ENCODE measurements at regions not wholly inside any gene's neighbourhood (a gene's known extent, or its start where the extent isn't known, plus 50 kb on each side); places are given as distances from the start of the nearest gene placed in this dataset.

DNA sequence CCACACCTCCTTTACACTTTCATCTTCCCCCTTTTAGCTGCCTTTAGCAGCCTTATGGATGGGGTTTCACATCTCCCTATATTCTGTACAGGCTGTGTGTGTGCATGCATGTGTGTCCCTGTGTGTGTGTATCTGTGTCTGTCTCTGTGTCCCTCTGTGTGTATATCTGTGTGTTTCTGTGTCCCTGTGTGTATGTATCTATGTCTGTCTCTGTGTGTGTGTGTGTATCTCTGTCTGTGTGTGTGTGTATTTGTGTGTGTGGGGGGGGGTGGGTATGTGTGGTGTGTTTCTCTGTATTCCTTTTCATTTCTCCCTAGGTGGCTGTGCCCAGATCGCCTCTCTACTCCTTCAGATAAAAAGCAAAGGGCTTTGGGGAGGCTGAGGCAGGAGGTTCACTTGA is 52.2 kb upstream of the CD83 start:
- POLR2A ChIA-PET = no interaction called here
- no peaks in the 10 kb centered on the region for H3K9me3 ChIP-seq
- DNase-seq = no peak
- H3F3A ChIP-seq (replicated peaks; ENCODE audit: insufficient read depth) = no peaks in the 10 kb centered on the region
- no peak overlapping the region for H3K9ac ChIP-seq
- H3K4me2 ChIP-seq = no peak overlapping the region
- no peaks in the 10 kb centered on the region for H3K9me2 ChIP-seq
- H2AFZ ChIP-seq (ENCODE audit: low read depth) = no peak overlapping the region
- WGBS (ENCODE audit: low lambda C conversion rate) = 72% methylated on average over 1 of the region's 1 CpG
- no peak overlapping the region for H3K4me3 ChIP-seq (ENCODE audit: low read depth in 2 of 2, low read length in 1 of 2)
- H3K4me1 ChIP-seq (ENCODE audit: control insufficient read depth in 1 of 2, insufficient read depth in 2 of 2, low read depth in 1 of 2, low read length in 1 of 2) = peaks cover under 1 to 4% of the 10 kb centered on the region in 2 experiments; a peak in 2 of 4 replicates
- no peak overlapping the region for H3K27ac ChIP-seq (ENCODE audit: low read depth in 2 of 2, low read length in 1 of 2)
- CTCF ChIA-PET = interaction anchor here (1.2 to 10.5 kb wide), 9 partner anchors 17 to 191 kb away, joined by 3 to 155 read pairs (median 15); partner anchors contain the start of gene RNF182
- no peaks in the 10 kb centered on the region for H3K36me3 ChIP-seq (replicated peaks in 1 of 2; ENCODE audit: control insufficient read depth in 1 of 2, insufficient read depth in 2 of 2, low read length in 1 of 2)
- H3K79me2 ChIP-seq (ENCODE audit: insufficient read depth) = no peaks in the 10 kb centered on the region
- H3K27me3 ChIP-seq (ENCODE audit: insufficient read depth) = no peaks in the 10 kb centered on the region
- no peaks in the 10 kb centered on the region for H4K20me1 ChIP-seq (ENCODE audit: insufficient read depth)
- no peak for TF ChIP-seq JUND (IDR thresholded peaks at IDR 0.05)
- no peak for TF ChIP-seq RXRA (IDR thresholded peaks at IDR 0.05; ENCODE audit: borderline replicate concordance, low read depth)
- no peak for TF ChIP-seq FOXJ3 (CRISPR knock-in tag; IDR thresholded peaks at IDR 0.05)
- no peak for TF ChIP-seq EP300 (IDR thresholded peaks at IDR 0.05; ENCODE audit: borderline replicate concordance in 1 of 2, low read depth in 1 of 2, low read length in 1 of 2)
- no peak for TF ChIP-seq CHD2 (IDR thresholded peaks at IDR 0.05; ENCODE audit: low read length, partially characterized antibody)
- TF ChIP-seq MXI1 (IDR thresholded peaks at IDR 0.05; ENCODE audit: low read depth, low read length) = no peak
- TF ChIP-seq YY1 (IDR thresholded peaks at IDR 0.05; ENCODE audit: low read depth) = no peak
- TF ChIP-seq, protein P1, sequence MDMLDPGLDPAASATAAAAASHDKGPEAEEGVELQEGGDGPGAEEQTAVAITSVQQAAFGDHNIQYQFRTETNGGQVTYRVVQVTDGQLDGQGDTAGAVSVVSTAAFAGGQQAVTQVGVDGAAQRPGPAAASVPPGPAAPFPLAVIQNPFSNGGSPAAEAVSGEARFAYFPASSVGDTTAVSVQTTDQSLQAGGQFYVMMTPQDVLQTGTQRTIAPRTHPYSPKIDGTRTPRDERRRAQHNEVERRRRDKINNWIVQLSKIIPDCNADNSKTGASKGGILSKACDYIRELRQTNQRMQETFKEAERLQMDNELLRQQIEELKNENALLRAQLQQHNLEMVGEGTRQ (IDR thresholded peaks at IDR 0.05; ENCODE audit: borderline replicate concordance, low read depth, low read length) = no peak

DNA sequence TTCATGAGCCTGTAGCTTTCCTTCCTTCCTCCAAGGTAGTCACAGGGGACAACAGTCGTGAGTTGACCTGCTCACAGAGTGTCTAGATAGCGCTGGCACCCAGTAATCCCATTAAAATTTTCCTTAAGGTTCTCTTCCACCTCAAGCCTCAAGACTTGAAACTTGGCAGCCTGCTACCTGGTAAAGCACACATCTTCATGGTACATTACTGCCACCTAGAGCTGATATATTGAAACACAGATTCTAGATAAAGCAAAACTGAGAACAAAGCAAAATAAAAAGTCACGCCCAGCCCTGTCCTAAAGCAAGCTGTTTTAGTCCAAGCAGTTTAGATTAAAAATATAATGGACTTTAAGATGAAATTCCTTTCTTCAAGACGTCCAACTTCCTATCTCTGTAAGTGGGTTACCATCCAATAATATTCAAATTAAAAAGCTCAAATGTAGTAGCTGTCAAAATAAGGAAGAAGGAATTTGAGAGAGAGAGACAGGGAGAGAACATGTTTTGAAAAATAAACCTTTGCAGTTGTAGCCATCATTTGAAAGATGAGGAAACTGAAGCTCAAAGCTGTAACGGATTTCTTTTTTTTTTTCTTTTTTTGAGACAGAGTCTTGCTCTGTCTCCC is 50.7 kb upstream of the CD83 start:
- peak; percentile 94 for TF ChIP-seq RAD21 (IDR thresholded peaks at IDR 0.05; ENCODE audit: low read length)
- peak; percentile 82 for TF ChIP-seq SMC3 (IDR thresholded peaks at IDR 0.05; ENCODE audit: low read depth, low read length)
- TF ChIP-seq NFIC (IDR thresholded peaks at IDR 0.05; ENCODE audit: borderline replicate concordance) = peak; percentile 41; the same call in 1 of the 2 replicates
- TF ChIP-seq GATA2 (CRISPR knock-in tag; IDR thresholded peaks at IDR 0.05) = peak; percentile 77
- TF ChIP-seq, protein P2, sequence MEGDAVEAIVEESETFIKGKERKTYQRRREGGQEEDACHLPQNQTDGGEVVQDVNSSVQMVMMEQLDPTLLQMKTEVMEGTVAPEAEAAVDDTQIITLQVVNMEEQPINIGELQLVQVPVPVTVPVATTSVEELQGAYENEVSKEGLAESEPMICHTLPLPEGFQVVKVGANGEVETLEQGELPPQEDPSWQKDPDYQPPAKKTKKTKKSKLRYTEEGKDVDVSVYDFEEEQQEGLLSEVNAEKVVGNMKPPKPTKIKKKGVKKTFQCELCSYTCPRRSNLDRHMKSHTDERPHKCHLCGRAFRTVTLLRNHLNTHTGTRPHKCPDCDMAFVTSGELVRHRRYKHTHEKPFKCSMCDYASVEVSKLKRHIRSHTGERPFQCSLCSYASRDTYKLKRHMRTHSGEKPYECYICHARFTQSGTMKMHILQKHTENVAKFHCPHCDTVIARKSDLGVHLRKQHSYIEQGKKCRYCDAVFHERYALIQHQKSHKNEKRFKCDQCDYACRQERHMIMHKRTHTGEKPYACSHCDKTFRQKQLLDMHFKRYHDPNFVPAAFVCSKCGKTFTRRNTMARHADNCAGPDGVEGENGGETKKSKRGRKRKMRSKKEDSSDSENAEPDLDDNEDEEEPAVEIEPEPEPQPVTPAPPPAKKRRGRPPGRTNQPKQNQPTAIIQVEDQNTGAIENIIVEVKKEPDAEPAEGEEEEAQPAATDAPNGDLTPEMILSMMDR (IDR thresholded peaks at IDR 0.05) = peak; percentile 76
- no peak for TF ChIP-seq FOXM1 (IDR thresholded peaks at IDR 0.05; ENCODE audit: low read depth)
- no peak for TF ChIP-seq FOXJ3 (CRISPR knock-in tag; IDR thresholded peaks at IDR 0.05)
- no peak for TF ChIP-seq EP300 (IDR thresholded peaks at IDR 0.05; ENCODE audit: borderline replicate concordance in 1 of 2, low read depth in 1 of 2, low read length in 1 of 2)
- POLR2A ChIA-PET = no interaction called here

More for the DNA sequence above, 50.7 kb upstream of the CD83 start:
- Histone ChIP-seq H3F3A (replicated peaks; ENCODE audit: insufficient read depth) (no peaks in the 10 kb centered on the region), H2AFZ (ENCODE audit: low read depth) (peak overlapping the region; percentile 77), H3K36me3 (replicated peaks in 1 of 2; ENCODE audit: control insufficient read depth in 1 of 2, insufficient read depth in 2 of 2, low read length in 1 of 2) (no peaks in the 10 kb centered on the region), H3K4me1 (ENCODE audit: control insufficient read depth in 1 of 2, insufficient read depth in 2 of 2, low read depth in 1 of 2, low read length in 1 of 2) (no peaks in the 10 kb centered on the region), H3K9me3 (no peaks in the 10 kb centered on the region), H3K4me3 (ENCODE audit: low read depth in 2 of 2, low read length in 1 of 2) (peak overlapping the region in 1 of 2 experiments; percentile 12; a peak in 1 of 4 replicates), H3K27me3 (ENCODE audit: insufficient read depth) (no peaks in the 10 kb centered on the region), H3K79me2 (ENCODE audit: insufficient read depth) (no peaks in the 10 kb centered on the region), H3K4me2 (no peak overlapping the region), H4K20me1 (ENCODE audit: insufficient read depth) (no peaks in the 10 kb centered on the region), H3K9me2 (no peaks in the 10 kb centered on the region), H3K9ac (no peak overlapping the region), H3K27ac (ENCODE audit: low read depth in 2 of 2, low read length in 1 of 2) (no peak overlapping the region)
- CTCF ChIA-PET = interaction anchor here (0.6 to 10.5 kb wide), 66 partner anchors 8 to 1560 kb away, joined by 3 to 155 read pairs (median 4); partner anchors contain the start of genes RNF182 and SIRT5
- WGBS (ENCODE audit: low lambda C conversion rate) = 8% methylated on average over 5 of the region's 5 CpGs
- DNase-seq = peak; percentile 67
